ENCODE measurements at regions not wholly inside any gene's neighbourhood (a gene's known extent, or its start where the extent isn't known, plus 50 kb on each side); places are given as distances from the start of the nearest gene placed in this dataset.

GRCh38 chr16:82530883-82531282 lies 95.9 kb upstream of the CDH13 start:
- intact Hi-C loops (cut with DNase I) = no loop called here
- no peak for ATAC-seq
- no peak for TF ChIP-seq CTCF (IDR thresholded peaks at IDR 0.05)
- WGBS, 2 donors = 62 to 75% methylated on average over 2 of the region's 2 CpGs
- Histone ChIP-seq H3K27ac (no peak overlapping the region), H3K27me3 (no peaks in the 10 kb centered on the region), H3K9me3 (no peaks in the 10 kb centered on the region), H3K4me3 (no peak overlapping the region), H3K36me3 (no peaks in the 10 kb centered on the region), H3K4me1 (no peaks in the 10 kb centered on the region)
- no peak for DNase-seq
- FAIRE-seq = no peak

DNA sequence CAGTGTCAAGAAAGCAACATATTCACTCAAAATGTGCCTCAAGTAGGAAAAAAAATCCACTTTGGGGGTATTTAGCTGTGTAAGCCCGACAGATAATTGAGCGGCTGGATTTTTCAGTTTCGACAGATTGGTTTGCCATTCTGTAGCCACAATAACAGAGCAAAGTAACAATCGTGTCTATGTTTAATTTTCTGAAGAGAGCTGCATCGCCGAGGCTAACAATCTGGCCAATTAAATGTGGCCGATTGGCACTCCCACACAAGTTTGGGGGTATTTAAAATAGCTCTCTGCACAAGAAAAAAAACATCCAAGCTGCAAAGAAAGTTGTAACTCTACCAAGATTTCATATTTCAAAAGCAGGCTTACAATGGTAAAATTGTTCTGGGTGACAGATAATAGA lies 99.7 kb upstream of the CDH13 start:
- DNase-seq = no peak
- 30 to 40% methylated on average over 7 of the region's 7 CpGs for WGBS, 2 donors
- no peak for ATAC-seq
- no peaks in the 10 kb centered on the region for H3K27me3 ChIP-seq
- no peaks in the 10 kb centered on the region for H3K9me3 ChIP-seq
- no peak for TF ChIP-seq CTCF (IDR thresholded peaks at IDR 0.05)
- intact Hi-C loops (cut with DNase I) = no loop called here
- no peak for FAIRE-seq
- no peaks in the 10 kb centered on the region for H3K36me3 ChIP-seq
- no peaks in the 10 kb centered on the region for H3K4me1 ChIP-seq
- no peak overlapping the region for H3K4me3 ChIP-seq
- no peak overlapping the region for H3K27ac ChIP-seq

- intact Hi-C loops (cut with DNase I) = no loop called here
- WGBS, 2 donors = 6 to 21% methylated on average over 1 of the region's 1 CpG
- ATAC-seq (no peak), DNase-seq (no peak), FAIRE-seq (no peak)
- H3K9me3 ChIP-seq = no peaks in the 10 kb centered on the region
- no peak overlapping the region for H3K27ac ChIP-seq
- H3K4me3 ChIP-seq = no peak overlapping the region
- no peak for TF ChIP-seq CTCF (IDR thresholded peaks at IDR 0.05)
- H3K4me1 ChIP-seq = no peaks in the 10 kb centered on the region
- H3K36me3 ChIP-seq = no peaks in the 10 kb centered on the region
- H3K27me3 ChIP-seq = no peaks in the 10 kb centered on the region
Observed at GRCh38 chr16:82524976-82525375, 101.8 kb upstream of the CDH13 start.

GRCh38 chr16:82523815-82524214 lies 103.0 kb upstream of the CDH13 start:
- DNase-seq = no peak
- ATAC-seq = no peak
- Histone ChIP-seq H3K27me3 (no peaks in the 10 kb centered on the region), H3K27ac (no peak overlapping the region), H3K4me1 (no peaks in the 10 kb centered on the region), H3K36me3 (no peaks in the 10 kb centered on the region), H3K4me3 (no peak overlapping the region), H3K9me3 (no peaks in the 10 kb centered on the region)
- intact Hi-C loops (cut with DNase I) = no loop called here
- no peak for TF ChIP-seq CTCF (IDR thresholded peaks at IDR 0.05)
- no peak for FAIRE-seq
- 37 to 39% methylated on average over 1 of the region's 1 CpG for WGBS, 2 donors

DNA sequence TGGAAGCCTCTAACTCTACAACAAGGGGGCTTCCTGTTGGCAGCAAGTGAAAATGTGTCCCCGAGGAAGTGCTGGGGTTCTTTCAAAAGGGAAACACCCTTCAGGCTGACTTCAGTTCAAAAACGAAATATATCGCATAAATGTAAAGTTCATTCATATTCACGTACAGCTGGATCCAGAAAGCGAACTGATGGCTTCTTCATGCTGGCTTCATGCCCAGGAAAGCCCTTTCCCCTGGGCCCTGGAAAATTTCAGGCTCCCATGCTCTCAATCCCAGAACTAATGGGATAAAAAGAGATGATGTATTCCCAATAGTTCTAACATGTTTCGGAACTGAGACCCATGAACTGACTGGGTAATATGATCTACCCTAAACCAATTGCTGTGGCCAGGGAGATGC lies 104.7 kb upstream of the CDH13 start:
- no peaks in the 10 kb centered on the region for H3K9me3 ChIP-seq
- 62 to 64% methylated on average over 6 of the region's 6 CpGs for WGBS, 2 donors
- no peaks in the 10 kb centered on the region for H3K36me3 ChIP-seq
- no peak for TF ChIP-seq CTCF (IDR thresholded peaks at IDR 0.05)
- DNase-seq (no peak), ATAC-seq (no peak), FAIRE-seq (no peak)
- no peaks in the 10 kb centered on the region for H3K4me1 ChIP-seq
- H3K27me3 ChIP-seq = no peaks in the 10 kb centered on the region
- intact Hi-C loops (cut with DNase I) = no loop called here
- no peak overlapping the region for H3K4me3 ChIP-seq
- H3K27ac ChIP-seq = no peak overlapping the region
